GM13977 (cell line): ENCODE measurements at regions not wholly inside any gene's neighbourhood (a gene's known extent, or its start where the extent isn't known, plus 50 kb on each side); places are given as distances from the start of the nearest gene placed in this dataset.

ENCODE experiments used
- DNase-seq: peaks from one replicate; pipeline ENCODE4 v3.0.0; 2012; ENCODE audit warnings: low spot score
- in situ Hi-C: fragments of 300-500 bp; cut with MboI; formaldehyde crosslinking; loops from one replicate; pipeline ENCODE4 v1.12.0; 2022; ENCODE audit warnings: low sequenced_read_pairs, low pct_unique_long_range_greater_than_20kb, mixed read lengths, inconsistent platforms; ENCODE audit not compliant: unreplicated experiment
- TF ChIP-seq, protein P1 (sequence below): IDR thresholded peaks from 2 replicates; pipeline ENCODE4 v1.5.1; 2012; ENCODE audit warnings: mild to moderate bottlenecking, control low read depth; ENCODE audit not compliant: insufficient read depth; ENCODE audit errors: extremely low read depth, missing control alignments

DNA sequence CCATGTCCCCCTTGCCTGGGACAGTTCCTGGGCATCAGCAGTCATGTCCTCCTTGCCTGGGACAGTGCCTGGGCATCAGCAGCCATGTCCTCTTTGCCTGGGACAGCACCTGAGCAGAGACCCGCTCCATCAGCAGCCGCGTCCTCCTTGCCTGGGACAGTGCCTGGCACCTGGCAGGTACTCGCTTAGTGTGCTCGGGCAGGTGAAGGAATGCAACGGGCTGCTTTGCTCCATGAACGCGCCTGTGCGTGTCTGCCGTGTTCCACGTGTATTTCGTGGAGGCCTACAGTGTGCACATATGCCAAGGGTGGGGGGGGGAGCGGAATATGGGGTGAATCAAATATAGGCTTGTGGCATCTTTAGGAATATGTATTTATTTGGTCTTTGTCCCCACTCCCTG lies 1490.7 kb downstream of the TBC1D22A start:
- in situ Hi-C loops = no loop called here
- no peak for DNase-seq
- TF ChIP-seq, protein P1, sequence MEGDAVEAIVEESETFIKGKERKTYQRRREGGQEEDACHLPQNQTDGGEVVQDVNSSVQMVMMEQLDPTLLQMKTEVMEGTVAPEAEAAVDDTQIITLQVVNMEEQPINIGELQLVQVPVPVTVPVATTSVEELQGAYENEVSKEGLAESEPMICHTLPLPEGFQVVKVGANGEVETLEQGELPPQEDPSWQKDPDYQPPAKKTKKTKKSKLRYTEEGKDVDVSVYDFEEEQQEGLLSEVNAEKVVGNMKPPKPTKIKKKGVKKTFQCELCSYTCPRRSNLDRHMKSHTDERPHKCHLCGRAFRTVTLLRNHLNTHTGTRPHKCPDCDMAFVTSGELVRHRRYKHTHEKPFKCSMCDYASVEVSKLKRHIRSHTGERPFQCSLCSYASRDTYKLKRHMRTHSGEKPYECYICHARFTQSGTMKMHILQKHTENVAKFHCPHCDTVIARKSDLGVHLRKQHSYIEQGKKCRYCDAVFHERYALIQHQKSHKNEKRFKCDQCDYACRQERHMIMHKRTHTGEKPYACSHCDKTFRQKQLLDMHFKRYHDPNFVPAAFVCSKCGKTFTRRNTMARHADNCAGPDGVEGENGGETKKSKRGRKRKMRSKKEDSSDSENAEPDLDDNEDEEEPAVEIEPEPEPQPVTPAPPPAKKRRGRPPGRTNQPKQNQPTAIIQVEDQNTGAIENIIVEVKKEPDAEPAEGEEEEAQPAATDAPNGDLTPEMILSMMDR = no peak

DNA sequence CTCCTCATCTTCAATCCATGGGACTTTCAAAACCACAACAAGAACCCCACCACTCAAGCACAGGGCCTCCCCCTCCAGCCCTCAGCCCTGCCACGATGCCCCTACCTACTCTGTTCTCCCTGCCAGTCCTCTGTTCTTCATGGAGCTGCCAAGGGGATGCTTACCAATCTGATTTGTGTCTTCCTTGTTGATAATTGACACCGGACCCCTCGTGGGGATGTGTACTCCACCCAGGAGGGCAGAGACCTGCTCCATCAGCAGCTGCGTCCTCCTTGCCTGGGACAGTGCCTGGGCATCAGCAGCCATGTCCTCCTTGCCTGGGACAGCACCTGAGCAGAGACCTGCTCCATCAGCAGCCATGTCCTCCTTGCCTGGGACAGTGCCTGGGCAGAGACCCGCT lies 1489.2 kb downstream of the TBC1D22A start:
- TF ChIP-seq, protein P1 = no peak
- no peak for DNase-seq
- in situ Hi-C loops = no loop called here

DNA sequence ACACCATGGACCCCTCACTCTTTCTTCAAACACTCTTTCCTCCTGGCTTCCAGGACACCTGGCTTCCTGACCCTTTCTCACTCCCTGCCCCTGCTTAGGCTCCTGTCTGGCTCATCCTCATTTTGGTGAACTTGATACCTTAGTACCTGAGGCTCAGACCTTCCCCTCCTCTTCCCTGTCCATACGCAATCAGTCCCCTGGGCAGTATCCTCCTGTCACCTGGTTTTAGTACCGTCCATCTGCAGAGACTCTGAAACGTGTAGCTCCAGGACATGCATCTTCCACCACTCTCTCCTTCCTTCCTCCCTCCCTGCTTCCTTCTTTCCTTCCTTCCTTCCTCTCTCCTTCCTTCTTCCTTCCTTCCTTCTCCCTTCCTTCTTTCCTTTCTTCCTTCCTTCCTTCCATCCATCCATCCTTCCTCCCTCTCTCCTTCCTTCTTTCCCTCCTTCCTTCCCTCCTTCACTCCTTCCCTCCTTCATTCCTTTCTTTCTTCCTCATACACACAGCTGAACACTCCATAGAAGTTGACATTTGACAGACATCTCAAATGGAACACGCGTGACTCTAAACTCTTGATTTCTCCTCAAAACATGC lies 1488.6 kb downstream of the TBC1D22A start:
- TF ChIP-seq, protein P1 = no peak
- in situ Hi-C loops = no loop called here
- DNase-seq = no peak

DNA sequence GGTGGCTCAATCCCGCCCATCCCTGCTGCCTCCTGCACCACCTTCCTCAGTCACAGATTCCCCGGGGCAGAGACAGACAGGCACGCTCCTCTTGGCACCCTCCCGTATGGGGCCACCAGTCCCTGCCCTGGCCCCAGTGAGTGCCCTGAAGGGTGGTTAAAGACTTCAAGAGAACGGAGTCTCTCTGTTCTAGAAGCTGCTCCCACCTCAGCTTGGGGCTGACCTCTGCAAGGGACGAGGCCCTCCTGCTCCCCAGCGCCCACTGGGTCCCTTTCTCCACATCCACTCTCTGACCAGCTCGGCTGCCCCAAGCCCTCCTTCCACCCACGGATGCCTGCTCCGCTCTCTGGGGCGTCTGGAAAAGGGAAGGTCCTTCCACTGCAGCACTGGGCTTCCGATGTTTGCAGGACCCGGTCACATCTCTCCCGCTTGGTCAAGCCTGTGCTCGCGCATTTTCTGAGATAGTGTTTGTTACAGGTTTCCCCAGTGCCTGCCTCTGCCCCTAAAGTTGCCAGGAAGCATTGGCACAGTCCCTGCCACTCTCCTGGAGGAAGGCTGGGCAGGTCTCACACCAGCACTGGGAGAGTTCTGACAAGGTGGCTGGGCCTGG lies 1487.9 kb downstream of the TBC1D22A start:
- no peak for DNase-seq
- TF ChIP-seq, protein P1 = no peak
- in situ Hi-C loops = no loop called here

DNA sequence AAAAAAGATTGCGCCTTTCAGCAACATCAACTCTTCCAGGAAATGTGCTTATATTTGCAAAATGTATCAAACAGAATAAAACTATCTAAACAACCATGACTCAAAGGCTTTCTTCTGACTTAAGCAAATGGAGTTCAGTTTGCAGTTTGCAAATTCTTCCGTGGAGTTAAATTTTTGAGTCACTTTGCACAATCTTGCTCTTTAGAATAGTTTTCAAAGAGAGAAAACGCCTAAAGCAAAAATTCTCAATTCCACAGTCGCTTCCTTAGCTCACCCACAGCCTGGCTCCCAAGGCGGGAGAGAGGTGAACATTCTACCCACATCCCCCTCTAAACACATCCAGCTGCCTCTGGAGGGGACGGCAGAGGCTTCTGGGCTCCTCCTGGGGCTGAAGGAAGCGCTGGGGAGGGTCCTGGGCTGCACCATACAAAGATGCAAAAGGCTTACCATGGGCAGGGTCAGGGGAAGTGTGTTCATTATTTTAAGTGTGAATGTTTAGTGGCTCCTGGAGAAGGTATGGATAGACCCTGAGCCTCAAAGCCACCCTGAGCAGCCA lies 1487.3 kb downstream of the TBC1D22A start:
- DNase-seq = no peak
- TF ChIP-seq, protein P1 = no peak
- in situ Hi-C loops = no loop called here

DNA sequence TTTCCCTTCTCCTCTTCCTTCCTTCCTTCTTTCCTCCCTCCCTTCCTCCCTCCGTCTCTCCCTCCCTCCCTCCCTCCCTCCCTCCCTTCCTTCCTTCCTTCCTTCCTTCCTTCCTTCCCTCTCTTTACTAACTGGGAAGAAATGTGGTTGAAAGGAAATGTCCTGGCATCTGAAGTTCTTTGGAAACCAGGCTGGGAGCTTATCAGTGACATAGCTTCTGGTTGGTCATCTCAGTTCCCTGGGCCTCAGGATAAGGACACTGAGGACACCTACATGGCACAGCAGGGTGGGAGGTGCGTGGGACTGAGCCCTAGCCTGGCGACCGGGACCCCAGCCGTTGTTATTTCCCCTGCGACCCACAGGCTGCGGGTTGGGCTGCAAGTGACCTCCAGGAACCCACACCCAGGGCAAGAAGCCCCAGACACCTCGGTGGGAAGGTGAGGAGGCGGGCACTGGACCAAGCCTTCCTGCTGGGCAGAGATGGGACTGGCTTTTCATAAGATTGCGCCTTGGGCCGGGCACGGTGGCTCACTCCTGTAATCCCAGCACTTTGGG lies 1486.5 kb downstream of the TBC1D22A start:
- in situ Hi-C loops = no loop called here
- DNase-seq = no peak
- TF ChIP-seq, protein P1 = no peak
